ENCODE measurements at regions not wholly inside any gene's neighbourhood (a gene's known extent, or its start where the extent isn't known, plus 50 kb on each side); places are given as distances from the start of the nearest gene placed in this dataset.

DNA sequence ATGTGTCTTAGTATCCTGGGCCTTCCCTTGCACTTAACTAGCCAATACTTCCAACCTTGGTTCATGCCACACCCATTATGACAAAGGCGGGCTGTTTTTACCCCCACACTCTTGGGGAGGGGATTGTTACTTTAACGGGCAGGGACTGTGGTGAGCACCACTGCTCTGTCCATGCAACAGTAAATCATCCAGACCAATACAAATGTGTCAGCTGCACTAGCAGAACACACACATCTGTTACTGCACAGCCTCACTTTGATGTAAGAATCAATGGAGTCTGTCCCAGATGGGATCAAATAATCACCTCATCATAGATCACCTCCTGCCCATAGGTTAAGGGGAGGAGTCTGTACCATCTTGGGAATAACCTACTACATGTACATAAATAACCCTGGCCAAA, 58.1 kb downstream of the NPAP1 start:
- FAIRE-seq (no peak), DNase-seq (no peak)
- intact Hi-C loops (cut with DNase I): no loop called here
- no peak overlapping the region for H3K9ac ChIP-seq (ENCODE audit: low read length in 3 of 3)
- H3K4me1 ChIP-seq (ENCODE audit: control insufficient read depth in 2 of 3, insufficient read depth in 2 of 3, low read depth in 1 of 3, low read length in 3 of 3): no peaks in the 10 kb centered on the region
- no peak overlapping the region for H3K4me3 ChIP-seq (ENCODE audit: low read length in 3 of 3)
- no peaks in the 10 kb centered on the region for H3K27me3 ChIP-seq (ENCODE audit: control insufficient read depth, insufficient read depth, low read length)
- H3K36me3 ChIP-seq (ENCODE audit: control insufficient read depth in 2 of 3, insufficient read depth in 3 of 3, low read length in 3 of 3): no peaks in the 10 kb centered on the region
- no peak overlapping the region for H3K27ac ChIP-seq (ENCODE audit: low read depth in 2 of 2, low read length in 2 of 2)
- TF ChIP-seq CTCF (IDR thresholded peaks at IDR 0.05; ENCODE audit: borderline replicate concordance, extremely low read depth, insufficient read depth): no peak
- peaks cover 0 to 3% (median 0%) of the 10 kb centered on the region in 3 donors for H3K9me3 ChIP-seq (ENCODE audit: control insufficient read depth in 2 of 3, insufficient read depth in 1 of 3, low read length in 3 of 3)

DNA sequence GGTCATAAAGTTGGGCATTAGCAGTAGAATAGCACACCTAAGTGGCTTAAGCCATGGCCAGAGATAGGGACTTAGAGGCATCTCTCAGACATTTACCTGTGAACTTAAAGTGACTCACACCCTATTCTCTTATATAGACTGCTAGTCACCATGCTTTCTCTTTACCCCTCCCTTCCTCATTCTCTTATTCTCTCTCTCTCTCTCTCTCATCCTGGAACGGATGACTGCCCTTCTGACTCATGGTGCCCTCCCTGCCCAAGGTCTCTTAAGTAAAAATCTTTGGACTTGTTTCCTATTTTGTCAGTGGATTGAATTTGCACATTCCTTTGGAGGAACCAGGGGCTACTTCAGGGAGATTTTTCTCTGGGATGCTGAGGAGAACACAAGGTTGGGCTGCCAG, 58.8 kb downstream of the NPAP1 start:
- H3K4me3 ChIP-seq (ENCODE audit: low read length in 3 of 3): no peak overlapping the region
- intact Hi-C loops (cut with DNase I): no loop called here
- FAIRE-seq (no peak), DNase-seq (no peak)
- no peak overlapping the region for H3K9ac ChIP-seq (ENCODE audit: low read length in 3 of 3)
- TF ChIP-seq CTCF (IDR thresholded peaks at IDR 0.05; ENCODE audit: borderline replicate concordance, extremely low read depth, insufficient read depth): no peak
- no peaks in the 10 kb centered on the region for H3K27me3 ChIP-seq (ENCODE audit: control insufficient read depth, insufficient read depth, low read length)
- no peaks in the 10 kb centered on the region for H3K36me3 ChIP-seq (ENCODE audit: control insufficient read depth in 2 of 3, insufficient read depth in 3 of 3, low read length in 3 of 3)
- no peaks in the 10 kb centered on the region for H3K4me1 ChIP-seq (ENCODE audit: control insufficient read depth in 2 of 3, insufficient read depth in 2 of 3, low read depth in 1 of 3, low read length in 3 of 3)
- H3K9me3 ChIP-seq (ENCODE audit: control insufficient read depth in 2 of 3, insufficient read depth in 1 of 3, low read length in 3 of 3): peaks cover 0 to 3% (median 0%) of the 10 kb centered on the region in 3 donors
- no peak overlapping the region for H3K27ac ChIP-seq (ENCODE audit: low read depth in 2 of 2, low read length in 2 of 2)

- H3K27ac ChIP-seq (ENCODE audit: low read depth in 2 of 2, low read length in 2 of 2): no peak overlapping the region
- no peaks in the 10 kb centered on the region for H3K4me1 ChIP-seq (ENCODE audit: control insufficient read depth in 2 of 3, insufficient read depth in 2 of 3, low read depth in 1 of 3, low read length in 3 of 3)
- DNase-seq (no peak), FAIRE-seq (no peak)
- intact Hi-C loops (cut with DNase I): no loop called here
- H3K9ac ChIP-seq (ENCODE audit: low read length in 3 of 3): no peak overlapping the region
- peaks cover 0 to 3% (median 0%) of the 10 kb centered on the region in 3 donors for H3K9me3 ChIP-seq (ENCODE audit: control insufficient read depth in 2 of 3, insufficient read depth in 1 of 3, low read length in 3 of 3)
- no peaks in the 10 kb centered on the region for H3K36me3 ChIP-seq (ENCODE audit: control insufficient read depth in 2 of 3, insufficient read depth in 3 of 3, low read length in 3 of 3)
- no peaks in the 10 kb centered on the region for H3K27me3 ChIP-seq (ENCODE audit: control insufficient read depth, insufficient read depth, low read length)
- H3K4me3 ChIP-seq (ENCODE audit: low read length in 3 of 3): no peak overlapping the region
- TF ChIP-seq CTCF (IDR thresholded peaks at IDR 0.05; ENCODE audit: borderline replicate concordance, extremely low read depth, insufficient read depth): no peak
These were observed 69.7 kb downstream of the NPAP1 start for GRCh38 chr15:24745290-24745689.

GRCh38 chr15:24746094-24746493, 70.5 kb downstream of the NPAP1 start:
- FAIRE-seq (no peak), DNase-seq (no peak)
- no peak for TF ChIP-seq CTCF (IDR thresholded peaks at IDR 0.05; ENCODE audit: borderline replicate concordance, extremely low read depth, insufficient read depth)
- Histone ChIP-seq H3K36me3 (ENCODE audit: control insufficient read depth in 2 of 3, insufficient read depth in 3 of 3, low read length in 3 of 3) (no peaks in the 10 kb centered on the region), H3K27ac (ENCODE audit: low read depth in 2 of 2, low read length in 2 of 2) (no peak overlapping the region), H3K9ac (ENCODE audit: low read length in 3 of 3) (no peak overlapping the region), H3K4me1 (ENCODE audit: control insufficient read depth in 2 of 3, insufficient read depth in 2 of 3, low read depth in 1 of 3, low read length in 3 of 3) (no peaks in the 10 kb centered on the region), H3K9me3 (ENCODE audit: control insufficient read depth in 2 of 3, insufficient read depth in 1 of 3, low read length in 3 of 3) (peaks cover 0 to 3% (median 0%) of the 10 kb centered on the region in 3 donors), H3K27me3 (ENCODE audit: control insufficient read depth, insufficient read depth, low read length) (no peaks in the 10 kb centered on the region), H3K4me3 (ENCODE audit: low read length in 3 of 3) (no peak overlapping the region)
- intact Hi-C loops (cut with DNase I): no loop called here

Measured in kidney (tissue), 13 donors.